LHCN-M2 (cell line): ENCODE measurements at regions not wholly inside any gene's neighbourhood (a gene's known extent, or its start where the extent isn't known, plus 50 kb on each side); places are given as distances from the start of the nearest gene placed in this dataset.

Experiments used
- DNase-seq: peaks from one replicate; pipeline ENCODE4 v3.0.0-alpha.2; 2012; ENCODE audit warnings: low read depth

DNA sequence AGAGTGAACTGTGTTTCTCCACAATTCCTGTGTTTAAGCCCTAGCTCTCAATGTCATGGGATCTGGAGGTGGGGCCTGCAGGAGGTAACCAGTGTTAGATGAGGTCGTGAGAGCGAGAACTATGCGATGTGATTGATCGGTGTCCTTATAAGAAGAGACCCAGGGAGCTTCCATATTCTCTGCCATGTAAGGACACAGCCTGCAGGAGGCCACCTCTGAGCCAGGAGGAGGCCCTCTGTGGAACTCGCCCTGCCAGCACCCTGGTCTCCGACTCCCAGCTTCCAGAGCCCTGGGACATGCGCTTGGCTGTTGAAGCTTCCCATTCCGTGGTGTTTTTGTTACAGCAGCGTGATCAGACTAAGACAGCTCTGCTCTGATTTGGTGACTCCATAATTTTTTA lies 255.4 kb downstream of the IRX2 start:
- DNase-seq, result no peak

DNA sequence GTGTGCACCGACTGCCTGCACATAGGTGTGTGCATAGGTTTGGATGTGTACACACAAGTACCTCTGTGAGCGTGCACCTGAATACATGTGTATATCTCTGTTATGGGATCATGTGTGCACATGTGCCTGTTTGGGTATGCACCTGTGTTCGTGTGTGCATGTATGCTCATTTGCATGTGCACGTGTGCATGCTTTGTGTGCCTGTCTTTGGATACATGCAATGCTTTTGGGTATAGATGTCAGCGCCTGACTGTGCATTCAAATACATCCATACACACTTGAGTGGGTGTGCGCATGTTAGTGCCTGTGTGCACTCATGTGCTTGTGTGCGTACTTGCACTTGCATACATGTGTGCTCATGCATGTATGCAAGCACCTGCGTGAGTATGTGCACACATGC lies 258.1 kb downstream of the IRX2 start:
- no peak for DNase-seq

DNA sequence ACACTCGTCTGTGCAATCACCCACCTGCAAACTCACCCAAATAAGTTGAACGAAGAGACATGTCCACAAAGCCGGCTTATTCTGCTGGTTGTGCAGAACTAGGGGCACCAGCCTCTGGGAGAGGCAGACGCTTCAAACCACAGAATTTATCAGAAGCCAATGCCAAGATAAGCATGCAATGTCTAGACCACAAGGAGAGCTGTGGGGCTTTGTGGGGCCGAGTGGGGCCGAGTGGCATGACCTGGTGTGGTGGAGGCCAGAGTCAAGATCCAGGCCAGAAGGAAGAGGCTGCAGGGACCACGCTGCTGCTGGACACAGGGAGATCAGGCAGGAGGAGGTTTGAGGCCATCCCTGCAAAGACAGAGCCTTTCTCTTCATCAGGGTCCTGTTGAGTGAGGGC lies 259.0 kb downstream of the IRX2 start:
- DNase-seq, result no peak

DNA sequence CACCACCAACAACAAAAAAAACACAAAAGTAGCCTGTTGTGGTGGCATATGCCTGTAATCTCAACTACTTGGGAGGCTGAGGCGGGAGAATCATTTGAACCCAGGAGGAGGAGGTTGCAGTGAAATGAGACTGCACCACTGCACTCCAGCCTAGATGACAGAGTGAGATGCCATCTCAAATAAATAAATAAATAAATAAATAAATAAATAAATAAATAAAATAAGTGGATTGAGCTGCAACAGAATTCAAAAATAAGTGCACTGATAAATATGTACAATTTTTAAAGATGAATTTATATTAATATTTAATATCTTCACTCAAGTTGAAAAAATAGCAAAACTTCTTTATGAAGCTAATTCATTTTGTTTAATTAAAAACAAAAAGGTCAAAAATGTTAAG lies 259.6 kb downstream of the IRX2 start:
- DNase-seq, result no peak

DNA sequence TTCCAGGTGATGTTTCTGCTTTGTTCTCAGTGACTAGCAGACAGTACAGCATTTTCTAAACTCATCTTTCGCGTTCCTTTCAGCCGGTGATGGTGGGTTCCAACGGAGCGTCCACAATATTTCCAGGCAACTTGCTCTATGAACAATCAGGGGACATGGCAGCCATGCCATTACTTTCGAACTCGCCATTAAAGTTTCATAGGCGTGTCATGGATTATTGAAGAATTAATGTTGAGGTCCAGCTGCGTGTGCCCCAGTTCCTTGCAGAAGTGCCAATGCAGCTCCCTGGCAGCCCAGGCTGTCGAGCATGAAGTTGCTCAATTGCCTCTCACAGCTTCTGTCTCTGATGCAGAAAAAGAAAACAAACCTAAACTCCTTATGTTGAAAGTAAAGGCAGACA lies 262.2 kb downstream of the IRX2 start:
- DNase-seq, result no peak

DNA sequence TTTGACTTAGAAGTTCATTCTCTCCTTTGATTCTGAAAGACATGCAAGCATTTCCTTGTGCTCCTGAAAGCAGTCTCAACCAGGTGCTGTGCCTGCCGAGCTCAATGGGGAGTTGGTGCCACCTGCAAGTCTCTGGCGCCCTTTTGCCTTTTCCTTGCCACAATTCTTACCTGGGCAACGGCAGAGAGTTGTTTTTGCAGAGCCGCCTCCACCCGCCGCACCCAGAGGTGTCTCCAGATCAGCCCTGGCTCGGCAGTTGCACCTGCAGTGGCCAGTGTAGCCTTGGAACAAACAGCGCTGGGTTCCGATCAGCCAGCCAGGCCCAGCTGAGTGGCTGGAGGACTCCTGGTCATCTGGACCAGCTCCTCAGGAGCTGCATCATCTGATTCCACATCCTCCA lies 262.9 kb downstream of the IRX2 start:
- no peak for DNase-seq

DNA sequence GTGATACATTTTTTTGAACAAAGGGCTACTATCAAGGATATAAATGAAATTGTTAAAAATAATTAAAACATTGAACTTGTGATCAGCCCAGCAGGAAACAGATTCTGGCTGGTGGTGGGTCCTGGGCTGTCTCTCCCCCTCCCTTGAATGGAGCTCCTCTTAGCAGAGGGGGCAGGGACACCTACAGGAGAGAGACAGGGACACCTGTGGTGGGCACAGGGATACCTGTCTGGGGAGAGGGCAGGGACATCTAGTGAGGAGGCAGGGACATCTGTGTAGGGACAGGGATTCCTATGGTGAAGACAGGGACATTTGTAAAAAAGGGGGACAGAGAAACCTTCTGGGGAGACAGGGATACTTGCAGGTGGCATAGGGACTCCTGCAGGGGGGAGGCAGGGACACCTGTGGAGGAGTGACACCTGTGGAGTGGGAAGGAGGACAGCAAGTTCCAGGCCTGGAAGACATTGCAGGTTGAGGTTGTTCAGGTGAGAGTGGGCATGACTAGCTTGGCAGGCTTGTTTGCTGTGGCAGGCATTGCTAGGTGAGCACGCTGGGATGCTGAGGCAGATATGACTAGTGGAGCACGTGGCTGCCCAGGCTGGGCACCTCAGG lies 264.2 kb downstream of the IRX2 start:
- DNase-seq, result no peak

DNA sequence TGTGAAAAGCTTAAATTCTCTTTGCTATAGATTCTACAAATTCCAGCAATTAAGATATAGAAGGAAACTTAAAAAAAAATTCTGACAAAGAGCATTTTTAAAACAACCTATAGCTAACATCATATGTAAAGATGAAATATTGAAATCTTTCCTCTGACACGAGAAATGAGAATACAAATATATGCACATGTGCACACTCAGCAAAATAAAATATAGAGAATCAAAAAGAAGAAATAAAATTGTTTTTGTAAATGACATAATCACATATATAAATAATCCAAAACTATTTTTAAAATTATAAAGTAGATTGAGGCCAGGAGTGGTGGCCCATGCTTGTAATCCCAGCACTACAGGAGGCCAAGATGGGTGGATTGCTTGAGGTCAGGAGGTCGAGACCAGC lies 265.1 kb downstream of the IRX2 start:
- no peak for DNase-seq

DNA sequence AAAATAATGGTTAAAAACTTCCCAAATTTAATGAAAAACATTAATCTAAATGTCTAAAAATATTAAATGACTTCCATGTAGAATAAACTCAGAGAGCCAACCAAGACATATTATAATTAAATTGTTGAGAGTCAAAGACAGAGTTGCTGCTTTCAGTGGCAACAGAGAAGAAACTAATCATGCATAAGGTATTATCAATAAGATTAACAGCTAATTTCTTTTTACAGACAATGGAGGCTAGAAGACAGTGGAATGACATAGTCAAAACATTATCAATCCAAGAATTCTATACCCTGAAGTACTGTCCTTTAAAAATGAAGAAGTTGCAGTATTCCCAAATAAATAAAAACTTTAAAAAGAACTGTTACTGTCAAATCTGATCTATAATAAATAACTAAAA lies 268.7 kb downstream of the IRX2 start:
- DNase-seq, result no peak

DNA sequence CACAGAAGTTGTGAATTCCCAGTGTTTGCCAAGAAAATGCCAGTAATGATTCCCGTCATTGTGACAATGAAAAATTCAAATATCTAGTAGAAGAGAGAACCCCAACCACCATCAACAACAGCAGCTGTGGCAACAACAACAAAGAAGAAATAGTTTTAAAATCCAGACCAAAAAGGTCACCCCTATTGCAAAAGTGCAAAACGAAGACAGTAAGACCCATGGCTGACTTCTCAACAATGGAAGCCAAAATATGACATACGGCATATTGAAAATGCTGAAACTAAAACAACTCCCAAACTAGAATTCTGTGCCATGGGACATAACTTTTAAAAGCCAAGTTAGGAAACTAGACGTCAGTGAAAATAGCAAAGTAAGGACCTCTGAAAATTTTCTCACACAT lies 270.6 kb downstream of the IRX2 start:
- no peak for DNase-seq

DNA sequence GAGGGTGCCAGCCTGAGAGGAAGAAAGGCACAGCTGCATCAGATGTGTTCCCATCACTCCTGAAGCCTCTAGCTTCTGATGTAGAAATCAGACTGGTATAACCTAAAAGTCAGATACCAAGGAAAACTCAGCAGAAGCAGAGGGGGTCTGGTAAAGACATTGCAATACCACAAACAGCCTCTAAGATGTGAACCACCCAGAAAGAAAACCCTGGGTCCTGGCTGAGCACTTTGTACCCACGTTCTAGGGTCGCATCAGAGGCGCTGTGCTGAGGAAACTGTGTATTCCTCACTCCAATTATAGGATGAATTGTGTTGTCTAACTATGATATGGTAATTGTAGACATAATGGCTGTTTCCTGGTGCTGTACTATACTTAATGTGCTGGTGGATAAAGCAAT lies 275.6 kb downstream of the IRX2 start:
- DNase-seq, result no peak

DNA sequence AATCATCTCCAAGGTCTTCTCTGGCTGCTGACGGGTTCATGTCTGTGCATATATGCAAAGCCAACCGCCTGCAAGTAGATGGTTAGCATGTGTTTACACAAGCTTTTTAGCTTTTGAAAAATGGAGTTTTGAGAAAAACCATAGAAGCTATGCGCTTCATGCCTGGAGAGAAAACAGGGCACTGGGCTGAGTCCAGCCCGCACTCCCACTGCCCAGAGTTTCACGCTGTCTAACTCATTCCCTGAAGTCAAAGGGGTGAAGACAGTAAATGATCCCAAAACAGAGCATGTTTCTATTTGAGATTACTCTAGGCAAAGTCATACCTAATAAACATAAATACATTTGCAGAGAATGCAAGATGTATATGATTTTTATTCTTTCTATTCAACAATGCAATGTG lies 278.8 kb downstream of the IRX2 start:
- DNase-seq, result no peak

DNA sequence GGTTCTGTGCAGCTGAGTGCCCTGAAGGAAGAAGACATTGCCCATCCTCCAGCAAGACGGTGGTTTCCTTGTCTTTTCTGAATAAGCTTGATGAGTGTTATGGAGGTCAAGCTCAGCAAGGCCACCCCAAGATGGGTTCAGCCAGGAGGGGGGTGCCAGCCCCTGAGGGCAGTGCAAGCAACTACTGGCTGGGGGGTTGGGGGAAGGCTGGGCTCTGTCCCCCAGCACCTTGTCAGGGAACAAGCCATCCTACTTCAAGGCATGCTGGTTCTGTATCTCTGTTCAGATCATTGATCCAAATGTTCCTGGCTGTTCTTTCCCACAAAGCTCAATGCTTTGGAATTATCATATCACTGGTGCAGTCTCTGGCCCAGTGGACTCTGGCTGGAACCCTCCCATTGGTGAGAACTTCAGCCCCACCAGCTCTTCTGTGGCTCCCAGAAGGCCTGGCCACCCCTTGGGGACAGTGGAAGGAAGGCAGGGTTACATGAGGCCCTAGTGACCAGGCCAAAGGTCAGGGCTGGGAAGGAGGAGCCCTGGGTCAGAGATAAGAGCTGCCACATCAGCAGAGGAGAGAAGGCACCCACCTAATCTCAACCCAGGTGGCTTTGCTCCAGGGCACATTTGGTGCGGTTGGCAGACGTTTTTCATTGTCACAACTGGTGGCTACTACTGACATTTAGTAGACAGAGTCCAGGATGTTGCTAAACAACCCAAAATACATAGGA lies 280.2 kb downstream of the IRX2 start:
- no peak for DNase-seq

DNA sequence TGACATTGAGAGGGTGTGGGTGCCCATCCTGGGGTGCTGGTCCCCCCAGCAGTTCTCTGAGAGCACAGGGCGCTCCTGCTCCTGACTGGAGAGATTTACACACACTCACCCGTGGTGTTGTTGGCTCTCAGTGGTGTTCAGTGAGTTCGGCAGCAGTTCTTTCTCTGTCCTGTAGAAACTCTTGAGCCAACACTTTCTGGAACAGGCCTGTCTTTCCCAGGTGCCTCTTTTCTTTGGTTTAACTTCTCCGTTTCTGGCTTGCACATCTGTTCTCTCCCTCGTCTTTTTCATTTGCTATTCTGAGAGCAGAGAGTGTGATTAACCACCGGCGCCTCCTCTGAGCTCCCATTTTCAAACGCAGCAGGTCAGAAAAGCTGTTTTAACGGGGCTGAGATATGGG lies 284.5 kb downstream of the IRX2 start:
- no peak for DNase-seq

DNA sequence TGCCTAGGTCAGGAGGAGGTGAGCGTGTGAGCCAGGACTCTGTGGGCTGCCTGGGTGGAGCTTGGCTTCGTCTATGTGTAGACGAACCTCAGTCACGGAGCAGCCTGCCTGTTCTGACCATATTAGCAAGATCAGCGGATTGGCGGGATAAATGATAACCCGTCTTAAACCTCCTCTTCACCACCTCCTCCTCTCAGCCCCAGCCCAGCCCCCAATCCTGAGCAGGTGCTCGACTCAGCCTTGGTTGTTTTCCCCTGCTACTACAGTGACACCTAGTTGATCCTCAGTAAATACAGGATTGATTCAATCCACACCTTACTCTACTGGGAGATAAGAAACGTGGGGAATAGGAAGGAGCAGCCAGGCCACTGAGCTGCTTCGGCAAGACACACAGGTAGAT lies 286.1 kb downstream of the IRX2 start:
- DNase-seq, result no peak

DNA sequence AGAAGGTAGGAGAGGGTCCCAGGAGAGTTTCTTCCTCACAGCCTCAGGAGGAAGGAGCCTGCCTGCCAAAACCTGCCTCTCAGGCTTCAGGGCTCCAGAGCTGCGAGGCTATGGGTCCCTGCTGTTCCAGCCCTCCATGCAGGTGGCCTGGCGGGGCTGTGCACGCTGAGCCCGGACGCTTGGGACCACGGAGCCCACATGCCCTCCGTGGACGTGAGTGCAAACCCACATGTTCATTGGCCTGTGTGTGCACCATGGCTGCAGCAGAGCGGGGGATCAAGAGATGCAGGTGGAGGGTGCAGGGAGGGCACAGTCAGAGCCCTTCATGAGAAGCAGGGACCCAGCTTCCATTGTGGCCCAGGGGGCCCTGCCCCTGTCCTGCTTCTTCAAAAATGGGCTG lies 287.3 kb downstream of the IRX2 start:
- DNase-seq, result no peak

DNA sequence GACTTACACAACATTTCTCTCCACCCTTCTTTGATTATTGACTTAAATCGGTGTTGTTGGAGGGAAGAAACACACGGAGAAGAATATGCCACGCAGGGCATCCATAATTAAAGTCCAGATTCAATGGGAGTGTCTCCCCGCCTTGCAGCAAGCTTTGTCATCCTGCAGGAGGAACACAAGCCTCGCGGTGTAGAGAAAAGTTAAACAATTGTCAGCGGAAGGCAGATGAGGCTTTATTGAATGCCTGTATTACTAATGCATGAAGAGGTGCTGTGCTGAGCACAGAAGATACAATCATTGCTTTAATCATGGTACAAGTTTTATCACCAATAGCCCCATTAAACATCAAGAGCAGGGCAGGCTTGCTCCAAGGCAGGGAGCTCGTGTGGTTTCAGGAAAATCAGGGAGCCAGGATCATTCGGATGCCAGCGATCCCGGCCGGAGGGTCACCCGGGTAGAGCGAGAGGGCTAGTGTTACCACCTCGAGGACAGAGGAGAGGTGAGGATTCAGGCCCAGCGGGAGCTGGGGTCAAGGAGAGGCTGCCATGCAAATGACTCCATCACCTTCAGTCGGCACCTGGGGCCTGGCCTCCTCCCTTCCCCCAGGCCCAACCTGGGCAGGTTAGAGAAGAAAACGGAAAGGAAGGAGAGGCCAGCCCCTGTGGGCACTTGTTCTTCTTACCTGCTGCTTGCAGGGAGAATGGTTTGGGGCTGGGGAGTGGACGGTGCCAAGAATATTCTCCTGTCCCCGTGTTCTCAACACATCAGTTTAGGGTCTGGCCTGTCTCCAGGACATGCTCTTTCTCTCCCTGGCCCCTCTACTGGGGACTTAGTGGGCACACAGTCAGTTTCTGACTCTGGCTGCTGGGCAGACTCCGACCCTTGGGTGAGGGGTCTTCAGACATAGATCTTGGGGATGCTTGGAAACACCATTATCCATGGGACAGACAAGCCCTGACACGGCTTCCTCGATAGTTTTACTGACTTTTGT lies 289.5 kb downstream of the IRX2 start:
- DNase-seq, result no peak

DNA sequence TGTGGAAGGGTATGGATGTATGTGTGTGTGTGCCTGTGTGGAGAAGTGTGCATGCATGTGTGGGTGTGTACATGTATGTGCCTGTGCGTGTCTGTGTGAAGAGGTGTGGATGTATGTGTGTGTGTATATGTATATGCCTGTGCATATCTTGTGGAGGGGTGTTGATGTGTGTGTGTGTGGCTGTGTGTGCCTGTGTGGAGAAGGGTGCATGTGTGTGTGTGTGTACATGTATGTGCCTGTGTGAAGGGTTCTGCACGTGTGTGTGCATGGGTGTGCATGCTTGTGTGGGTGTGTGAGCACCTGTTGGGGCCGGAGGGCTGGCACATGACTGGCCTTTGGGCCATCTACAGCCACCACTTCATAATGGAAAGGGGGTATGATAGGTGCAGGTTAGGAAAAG lies 291.4 kb downstream of the IRX2 start:
- no peak for DNase-seq

DNA sequence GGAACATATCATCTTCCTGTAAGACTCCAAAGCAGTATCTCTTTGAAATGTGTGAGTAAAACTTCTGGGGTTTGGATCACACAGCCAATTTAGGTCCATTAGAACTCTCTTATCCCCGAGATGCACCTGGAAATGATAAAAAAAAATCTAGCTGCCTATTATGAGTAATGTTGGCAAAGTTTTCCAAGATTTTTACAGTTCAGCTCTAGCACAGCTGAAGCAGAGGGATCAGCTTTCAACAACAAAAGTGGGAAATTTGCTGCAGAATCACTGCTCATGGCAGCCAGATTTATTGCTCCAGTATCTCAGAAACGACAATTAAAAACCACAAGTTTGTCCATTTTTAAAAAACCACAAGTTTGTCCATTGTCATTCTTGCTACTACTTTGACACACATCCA lies 292.2 kb downstream of the IRX2 start:
- DNase-seq, result no peak

DNA sequence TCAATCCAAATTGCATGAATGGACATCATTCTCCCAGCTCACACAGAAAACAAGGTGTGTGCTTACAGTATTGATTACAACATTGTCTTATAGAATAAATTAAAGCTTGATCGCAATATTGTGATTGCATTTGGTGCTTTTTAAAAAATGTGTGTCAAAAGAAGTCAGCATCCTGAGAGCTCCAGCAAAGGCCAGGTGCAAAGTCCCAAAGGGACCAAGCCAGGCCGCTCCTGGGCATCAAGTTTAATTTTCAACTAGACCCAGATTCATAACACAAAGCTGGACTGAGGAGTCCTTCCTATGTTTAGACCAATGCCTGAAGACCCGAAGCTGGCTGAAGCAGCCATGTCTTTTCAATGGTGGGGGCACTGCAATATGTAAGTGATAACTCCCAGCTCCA lies 295.6 kb downstream of the IRX2 start:
- DNase-seq, result no peak

DNA sequence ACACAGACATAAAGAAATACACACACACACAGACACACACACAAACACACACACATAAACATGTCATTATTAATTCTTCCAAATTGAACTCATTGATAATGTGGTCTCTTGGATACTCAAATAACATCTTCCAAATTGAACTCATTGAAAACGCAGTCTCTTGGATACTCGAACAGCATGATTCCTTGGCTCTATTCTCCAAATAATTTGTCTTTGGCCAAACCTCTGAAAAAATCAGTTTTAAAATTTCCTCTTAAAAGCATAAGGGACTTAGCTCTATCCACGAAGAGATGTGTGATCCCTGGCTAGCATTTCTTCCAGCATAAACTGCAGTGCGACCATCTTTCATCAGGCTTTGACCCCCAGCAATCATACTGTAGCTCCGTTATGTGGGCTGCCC lies 296.6 kb downstream of the IRX2 start:
- DNase-seq, result no peak

DNA sequence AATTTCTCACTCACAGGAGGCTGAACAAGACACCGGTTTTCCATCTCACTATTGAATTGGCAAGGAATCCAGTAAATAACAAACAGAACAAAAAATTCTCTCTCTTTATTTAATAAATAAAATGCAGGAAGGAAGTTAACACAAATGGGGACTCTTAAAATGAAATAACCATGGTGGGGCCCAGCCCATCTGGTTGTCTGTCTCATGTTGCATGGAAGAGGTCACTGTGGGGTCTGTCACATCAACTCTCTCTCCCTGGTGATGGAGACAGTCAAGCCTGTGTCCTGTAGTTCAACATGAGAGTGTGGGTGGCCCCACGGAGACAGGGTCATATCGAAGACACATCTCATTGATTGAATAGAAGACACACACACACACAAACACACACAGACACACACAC lies 297.7 kb downstream of the IRX2 start:
- no peak for DNase-seq

DNA sequence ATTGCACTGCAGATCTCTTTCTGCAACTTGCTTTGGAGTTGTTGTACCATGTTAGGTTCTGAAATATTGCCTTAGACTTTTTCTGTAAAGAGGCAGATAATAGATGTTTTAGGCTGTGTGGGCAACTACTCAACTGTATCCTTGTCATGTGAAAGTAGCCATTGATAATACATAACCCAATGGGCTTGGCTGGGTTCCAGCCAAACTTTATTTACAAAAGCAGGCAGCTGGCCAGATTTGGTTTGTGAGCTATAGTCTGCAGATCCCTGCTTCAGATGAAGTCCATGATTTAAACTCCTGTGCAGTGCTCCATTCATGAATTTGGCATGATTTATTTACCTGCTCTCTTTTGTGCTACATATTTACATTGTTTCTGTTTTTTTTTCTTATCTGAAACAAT lies 300.4 kb downstream of the IRX2 start:
- DNase-seq, result no peak
